Cardiac fibroblast (primary cell): ENCODE measurements at regions not wholly inside any gene's neighbourhood (a gene's known extent, or its start where the extent isn't known, plus 50 kb on each side); places are given as distances from the start of the nearest gene placed in this dataset.

ENCODE experiments used
- DNase-seq, 2 donors: peaks; one replicate each; pipeline versions ENCODE4 v3.0.0 to v3.0.0-alpha.2; 2010; ENCODE audit warnings: low read depth in 2 of 2
- H3K4me3 ChIP-seq, 2 donors: replicated peaks in 1 of 2; 1 replicate in 1 of 2; 2 replicates in 1 of 2; pipeline ENCODE4 v1.5.1; 2011; ENCODE audit warnings: low read depth in 2 of 2, low read length in 2 of 2, mild to moderate bottlenecking in 2 of 2, moderate library complexity in 1 of 2
- TF ChIP-seq, protein P1 (sequence below): IDR thresholded peaks from one replicate; pipeline ENCODE4 v1.5.1; 2011; ENCODE audit warnings: low read depth, mild to moderate bottlenecking, low read length, inconsistent platforms

DNA sequence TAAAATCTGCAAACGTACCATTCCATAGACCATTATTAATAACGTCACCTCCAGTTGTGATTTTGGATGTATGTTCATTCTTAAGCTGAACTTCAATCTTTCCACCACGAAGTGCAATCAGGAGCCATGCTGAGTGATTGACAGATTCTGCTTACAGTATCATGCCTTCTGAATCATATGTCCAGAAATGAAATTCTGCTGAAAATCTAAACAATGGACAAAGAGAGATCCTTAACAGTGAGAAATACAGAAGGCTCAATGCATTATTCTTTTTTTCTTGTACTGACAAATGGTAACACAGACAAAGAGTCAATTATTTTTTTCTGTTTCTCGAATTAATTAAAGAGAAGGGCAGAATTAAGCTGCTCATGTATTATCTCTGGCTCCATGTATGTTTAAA, 1114.5 kb downstream of the EPHA3 start:
- TF ChIP-seq, protein P1, sequence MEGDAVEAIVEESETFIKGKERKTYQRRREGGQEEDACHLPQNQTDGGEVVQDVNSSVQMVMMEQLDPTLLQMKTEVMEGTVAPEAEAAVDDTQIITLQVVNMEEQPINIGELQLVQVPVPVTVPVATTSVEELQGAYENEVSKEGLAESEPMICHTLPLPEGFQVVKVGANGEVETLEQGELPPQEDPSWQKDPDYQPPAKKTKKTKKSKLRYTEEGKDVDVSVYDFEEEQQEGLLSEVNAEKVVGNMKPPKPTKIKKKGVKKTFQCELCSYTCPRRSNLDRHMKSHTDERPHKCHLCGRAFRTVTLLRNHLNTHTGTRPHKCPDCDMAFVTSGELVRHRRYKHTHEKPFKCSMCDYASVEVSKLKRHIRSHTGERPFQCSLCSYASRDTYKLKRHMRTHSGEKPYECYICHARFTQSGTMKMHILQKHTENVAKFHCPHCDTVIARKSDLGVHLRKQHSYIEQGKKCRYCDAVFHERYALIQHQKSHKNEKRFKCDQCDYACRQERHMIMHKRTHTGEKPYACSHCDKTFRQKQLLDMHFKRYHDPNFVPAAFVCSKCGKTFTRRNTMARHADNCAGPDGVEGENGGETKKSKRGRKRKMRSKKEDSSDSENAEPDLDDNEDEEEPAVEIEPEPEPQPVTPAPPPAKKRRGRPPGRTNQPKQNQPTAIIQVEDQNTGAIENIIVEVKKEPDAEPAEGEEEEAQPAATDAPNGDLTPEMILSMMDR: no peak
- no peak for DNase-seq
- H3K4me3 ChIP-seq: no peak overlapping the region

DNA sequence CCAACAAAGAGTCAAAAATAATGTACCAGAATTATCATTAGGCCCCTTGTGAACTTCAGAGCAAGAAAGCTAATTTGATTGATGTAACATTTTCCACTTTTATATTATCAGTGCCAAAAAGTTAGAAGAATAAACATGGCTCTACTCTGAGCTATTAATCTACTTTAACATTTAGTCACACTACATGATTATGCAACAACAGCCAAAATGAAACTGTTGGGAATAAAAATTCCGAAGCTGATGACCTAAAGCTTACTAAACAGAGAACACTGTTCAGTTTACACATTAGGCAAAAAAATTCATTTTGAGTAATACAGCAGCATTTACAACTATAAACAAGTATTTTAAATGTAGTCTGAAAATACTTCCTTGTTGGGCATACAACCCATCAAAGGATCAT, 1134.1 kb downstream of the EPHA3 start:
- no peak overlapping the region for H3K4me3 ChIP-seq
- TF ChIP-seq, protein P1: no peak
- peak; percentile 0 to 50 for DNase-seq

DNA sequence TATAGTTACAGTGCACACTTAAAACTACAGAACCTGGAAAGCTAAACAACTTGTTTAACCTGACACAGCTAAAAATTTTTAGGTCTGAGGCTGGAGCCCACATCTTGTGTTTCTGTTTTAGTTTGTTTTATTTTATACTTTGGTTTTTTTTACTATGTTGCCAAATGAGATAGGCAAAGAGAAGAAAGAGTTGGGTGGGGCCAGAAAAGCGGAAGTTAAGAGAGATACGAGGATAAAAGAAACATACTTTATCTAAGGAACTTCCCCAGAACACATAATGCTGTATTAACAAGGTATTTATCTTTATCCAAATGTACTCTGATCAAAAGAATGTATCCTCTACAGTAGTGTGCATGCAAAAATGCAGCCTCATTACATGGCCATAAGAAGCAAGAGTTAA, 1145.7 kb downstream of the EPHA3 start:
- DNase-seq: no peak
- TF ChIP-seq, protein P1: no peak
- no peak overlapping the region for H3K4me3 ChIP-seq

DNA sequence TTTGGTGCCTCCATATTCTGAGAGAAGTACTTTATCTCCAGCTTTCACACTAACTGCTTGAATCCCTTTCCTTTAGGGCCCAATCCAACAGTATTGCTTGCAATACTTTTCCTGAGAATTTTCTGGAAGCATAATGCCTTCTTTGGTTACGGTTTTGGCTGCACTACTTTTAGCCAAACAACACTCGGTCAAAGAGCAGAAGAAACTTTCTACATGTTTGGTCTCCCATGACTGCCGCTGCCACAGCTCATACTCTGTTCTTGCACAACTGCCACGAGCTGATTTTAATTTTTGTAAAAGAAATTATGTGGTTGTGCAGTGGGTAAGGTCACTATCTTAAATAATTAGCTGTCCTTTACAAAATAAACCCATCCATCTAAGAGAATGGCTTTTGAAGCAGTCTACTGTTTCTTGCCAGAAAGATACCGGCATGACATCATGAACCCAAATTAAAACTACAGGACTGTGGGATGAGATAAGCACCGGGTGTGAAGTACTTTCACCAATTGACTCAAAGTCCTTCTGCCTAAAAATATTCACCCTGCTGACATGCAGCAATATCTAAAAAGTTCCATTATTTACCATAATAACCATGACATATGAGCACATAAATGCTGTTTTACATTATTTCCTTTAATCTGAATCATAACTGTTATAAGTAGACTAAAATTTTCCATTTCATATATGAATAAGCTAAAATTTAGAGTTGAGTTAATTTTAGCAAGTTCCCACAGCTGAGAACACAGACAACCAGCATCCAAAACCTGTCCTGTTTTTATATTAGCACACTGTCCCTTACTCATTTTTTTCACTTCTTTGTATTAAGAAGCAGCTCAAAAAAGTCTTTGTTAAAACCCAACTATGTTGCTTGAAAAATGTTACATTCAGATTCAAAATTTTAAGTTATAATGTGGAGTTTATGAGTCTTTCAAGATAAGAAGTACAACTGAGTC, 1154.3 kb downstream of the EPHA3 start:
- no peak for DNase-seq

More for the DNA sequence above, 1154.3 kb downstream of the EPHA3 start:
- H3K4me3 ChIP-seq: no peak overlapping the region
- TF ChIP-seq, protein P1: no peak
